Vagina (tissue), 2 donors: ENCODE measurements at regions not wholly inside any gene's neighbourhood (a gene's known extent, or its start where the extent isn't known, plus 50 kb on each side); places are given as distances from the start of the nearest gene placed in this dataset.

Source experiments
- CTCF ChIP-seq, 3 experiments: fragments of 450-650 bp in 2 of 3; fragments of 200-600 bp in 1 of 3; sonication (generic) in 1 of 3; IDR thresholded peaks; one replicate each; pipeline ENCODE4 v1.5.1; 2017 to 2019; ENCODE audit warnings: antibody characterized with exemption in 3 of 3, mild to moderate bottlenecking in 2 of 3, moderate library complexity in 2 of 3
- POLR2A ChIP-seq, 2 donors: fragments of 450-650 bp; IDR thresholded peaks; one replicate each; pipeline ENCODE4 v1.6.1; 2017; ENCODE audit warnings: antibody characterized with exemption in 2 of 2, mild to moderate bottlenecking in 2 of 2, moderate library complexity in 2 of 2

- TF ChIP-seq CTCF (IDR thresholded peaks at IDR 0.05) (no peak), POLR2A (IDR thresholded peaks at IDR 0.05) (no peak)
Measured at GRCh38 chr1:100643471-100644196, 75.9 kb upstream of the VCAM1 start.
